SK-N-SH treated with all-trans-retinoic acid at 6 μM for 48 hours (cell line): ENCODE measurements at regions not wholly inside any gene's neighbourhood (a gene's known extent, or its start where the extent isn't known, plus 50 kb on each side); places are given as distances from the start of the nearest gene placed in this dataset.
A peak's percentile ranks its signal among the peaks of the same experiment; 100 is the strongest.
"Not testable (repeated sequence)": the region's sequence is repeated elsewhere in the genome, so short reads cannot be mapped to it uniquely, and the experiment has no call there.

Experiments used
- ATAC-seq: fragments of 200-7000 bp; cut with Tn5 transposase; 3 replicates; pipeline ENCODE4 v1.9.1; 2020; ENCODE audit warnings: mild to moderate bottlenecking, moderate library complexity
- ARNTL ChIP-seq: fragments of 450-650 bp; formaldehyde crosslinking; IDR thresholded peaks from 2 replicates; pipeline ENCODE4 v1.5.0; 2020; ENCODE audit warnings: low read depth, mild to moderate bottlenecking, moderate library complexity, borderline replicate concordance
- BACH2 ChIP-seq: fragments of 250-450 bp; sonication (Bioruptor Pico); IDR thresholded peaks from 2 replicates; pipeline ENCODE4 v1.9.0; 2021; ENCODE audit warnings: mild to moderate bottlenecking, borderline replicate concordance
- CSDC2 ChIP-seq: fragments of 250-450 bp; sonication (Bioruptor Pico); IDR thresholded peaks from 2 replicates; pipeline ENCODE4 v1.5.0; 2020; ENCODE audit warnings: mild to moderate bottlenecking, moderate library complexity
- CSRNP3 ChIP-seq: fragments of 250-450 bp; sonication (Bioruptor Pico); IDR thresholded peaks from 2 replicates; pipeline ENCODE4 v1.5.1; 2021; ENCODE audit warnings: mild to moderate bottlenecking, moderate library complexity
- ESRRG ChIP-seq: fragments of 250-450 bp; sonication (Bioruptor Pico); IDR thresholded peaks from 2 replicates; pipeline ENCODE4 v1.6.1; 2021; ENCODE audit warnings: mild to moderate bottlenecking
- GLIS3 ChIP-seq: fragments of 250-450 bp; sonication (Bioruptor Pico); IDR thresholded peaks from 2 replicates; pipeline ENCODE4 v1.5.0; 2020; ENCODE audit warnings: mild to moderate bottlenecking, moderate library complexity
- ISL1 ChIP-seq: fragments of 250-450 bp; sonication (Bioruptor Pico); IDR thresholded peaks from 2 replicates; pipeline ENCODE4 v2.1.2; 2022; ENCODE audit warnings: mild to moderate bottlenecking, moderate library complexity
- OSR1 ChIP-seq: fragments of 250-450 bp; sonication (Bioruptor Pico); IDR thresholded peaks from 2 replicates; pipeline ENCODE4 v1.8.0; 2022; ENCODE audit warnings: moderate library complexity, mild to moderate bottlenecking, inconsistent platforms
- POU6F1 ChIP-seq: fragments of 250-450 bp; sonication (Bioruptor Pico); IDR thresholded peaks from 2 replicates; pipeline ENCODE4 v1.8.0; 2021; ENCODE audit warnings: low read depth, mild to moderate bottlenecking, moderate library complexity, borderline replicate concordance
- PPARA ChIP-seq: fragments of 250-450 bp; sonication (Bioruptor Pico); IDR thresholded peaks from 2 replicates; pipeline ENCODE4 v1.5.0; 2020; ENCODE audit warnings: mild to moderate bottlenecking, borderline replicate concordance
- RARB ChIP-seq: fragments of 250-450 bp; sonication (Bioruptor Pico); IDR thresholded peaks from 2 replicates; pipeline ENCODE4 v1.8.0; 2021; ENCODE audit warnings: mild to moderate bottlenecking, moderate library complexity
- SNAI2 ChIP-seq: fragments of 250-450 bp; sonication (Bioruptor Pico); IDR thresholded peaks from 2 replicates; pipeline ENCODE4 v1.5.0; 2020; ENCODE audit warnings: mild to moderate bottlenecking, moderate library complexity
- TCF4 ChIP-seq: fragments of 250-450 bp; sonication (Bioruptor Pico); IDR thresholded peaks from 2 replicates; pipeline ENCODE4 v1.8.0; 2021; ENCODE audit warnings: mild to moderate bottlenecking, moderate library complexity, borderline replicate concordance
- TOX ChIP-seq: fragments of 250-450 bp; sonication (Bioruptor Pico); IDR thresholded peaks from 2 replicates; pipeline ENCODE4 v1.8.0; 2021; ENCODE audit warnings: mild to moderate bottlenecking, moderate library complexity, borderline replicate concordance
- ZC3H10 ChIP-seq: fragments of 250-450 bp; sonication (Bioruptor Pico); IDR thresholded peaks from 2 replicates; pipeline ENCODE4 v1.5.1; 2021; ENCODE audit warnings: mild to moderate bottlenecking, moderate library complexity
- ZFP3 ChIP-seq: fragments of 250-450 bp; sonication (Bioruptor Pico); IDR thresholded peaks from 2 replicates; pipeline ENCODE4 v1.5.0; 2020; ENCODE audit warnings: mild to moderate bottlenecking, moderate library complexity
- ZFP30 ChIP-seq: fragments of 450-650 bp; formaldehyde crosslinking; IDR thresholded peaks from 2 replicates; pipeline ENCODE4 v1.5.0; 2022; ENCODE audit warnings: mild to moderate bottlenecking, moderate library complexity
- ZNF565 ChIP-seq: fragments of 450-650 bp; formaldehyde crosslinking; conservative IDR thresholded peaks from 2 replicates; pipeline ENCODE4 v1.5.0; 2020; ENCODE audit warnings: low read depth, mild to moderate bottlenecking, moderate library complexity
- ZNF70 ChIP-seq: fragments of 450-650 bp; formaldehyde crosslinking; IDR thresholded peaks from 2 replicates; pipeline ENCODE4 v1.5.0; 2020; ENCODE audit warnings: mild to moderate bottlenecking, moderate library complexity
- ZNF8 ChIP-seq: fragments of 450-650 bp; formaldehyde crosslinking; IDR thresholded peaks from 2 replicates; pipeline ENCODE4 v1.5.0; 2020; ENCODE audit warnings: mild to moderate bottlenecking, moderate library complexity
- TF ChIP-seq, protein P1 (sequence below): fragments of 250-450 bp; sonication (Bioruptor Pico); IDR thresholded peaks from 2 replicates; pipeline ENCODE4 v1.8.0; 2020; ENCODE audit warnings: mild to moderate bottlenecking, moderate library complexity, borderline replicate concordance
- TF ChIP-seq, protein P2 (sequence below): fragments of 250-450 bp; sonication (Bioruptor Pico); IDR thresholded peaks from 2 replicates; pipeline ENCODE4 v1.5.0; 2020; ENCODE audit warnings: mild to moderate bottlenecking, moderate library complexity

DNA sequence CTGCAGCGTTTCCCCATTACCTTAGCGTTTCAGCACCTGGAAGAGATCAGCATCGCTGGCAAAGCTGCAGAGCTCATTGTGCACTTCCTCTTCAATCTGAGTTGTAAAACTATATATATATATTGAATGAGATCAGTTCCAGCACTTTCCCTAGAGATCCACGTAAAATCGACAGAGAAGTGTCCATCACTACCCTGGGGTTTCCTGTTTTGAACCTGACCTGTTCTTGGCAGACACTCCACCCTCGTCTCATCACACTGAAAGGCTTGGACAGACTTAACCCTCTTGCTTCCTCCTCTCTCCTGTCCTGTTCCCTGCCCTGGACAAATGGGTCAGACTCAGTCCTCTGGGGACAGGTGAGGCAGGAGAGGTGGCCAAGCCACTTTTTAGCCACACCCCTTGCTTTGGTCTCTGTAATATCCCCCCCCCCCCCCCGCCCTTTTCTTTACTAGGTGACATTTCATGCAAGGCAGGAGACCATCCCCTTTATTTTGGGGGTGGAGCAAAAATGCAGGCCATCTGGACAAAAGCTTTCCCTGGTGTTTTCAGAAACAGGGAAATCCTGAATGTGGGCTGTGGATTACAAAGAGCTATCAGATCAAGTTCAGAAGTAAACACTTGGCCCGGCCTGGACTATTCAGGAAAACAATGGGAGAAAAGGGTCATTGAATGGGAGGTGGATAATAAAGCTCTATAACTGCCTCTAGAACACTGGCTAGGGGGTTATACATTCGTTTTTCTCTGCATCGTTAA, 83.7 kb upstream of the KDM7A start:
- TF ChIP-seq ZFP30, result no peak
- TF ChIP-seq GLIS3 (CRISPR knock-in tag), result no peak
- no peak for TF ChIP-seq CSRNP3 (CRISPR knock-in tag)
- TF ChIP-seq CSDC2 (CRISPR knock-in tag), result no peak
- no peak for TF ChIP-seq RARB (CRISPR knock-in tag)
- no peak for TF ChIP-seq ESRRG (CRISPR knock-in tag)
- TF ChIP-seq PPARA (CRISPR knock-in tag), result no peak
- TF ChIP-seq TCF4 (CRISPR knock-in tag), result no peak
- TF ChIP-seq ZC3H10, result no peak
- no peak for ATAC-seq

DNA sequence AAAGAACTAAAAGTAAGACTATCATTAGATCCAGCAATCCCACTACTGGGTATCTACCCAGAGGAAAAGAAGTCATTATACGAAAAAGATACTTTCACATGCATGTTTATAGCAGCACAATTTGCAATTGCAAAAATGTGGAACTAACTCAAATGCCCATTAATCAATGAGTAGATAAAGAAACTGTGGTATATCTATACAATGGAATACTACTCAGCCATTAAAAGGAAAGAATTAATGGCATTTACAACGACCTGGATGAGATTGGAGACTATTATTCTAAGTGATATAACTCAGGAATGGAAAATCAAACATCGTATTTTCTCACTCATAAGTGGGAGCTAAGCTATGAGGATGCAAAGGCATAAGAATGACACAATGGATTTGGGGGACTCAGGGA, 80.5 kb upstream of the KDM7A start:
- TF ChIP-seq ZNF8 (CRISPR knock-in tag), result peak; percentile 96
- not testable (repeated sequence) for ATAC-seq

- not testable (repeated sequence) for ATAC-seq
Observed at GRCh38 chr7:140254976-140255375, 78.2 kb upstream of the KDM7A start.

GRCh38 chr7:140249036-140249806, 72.4 kb upstream of the KDM7A start:
- TF ChIP-seq SNAI2 (CRISPR knock-in tag), result no peak
- TF ChIP-seq TOX, result no peak
- TF ChIP-seq, protein P1, sequence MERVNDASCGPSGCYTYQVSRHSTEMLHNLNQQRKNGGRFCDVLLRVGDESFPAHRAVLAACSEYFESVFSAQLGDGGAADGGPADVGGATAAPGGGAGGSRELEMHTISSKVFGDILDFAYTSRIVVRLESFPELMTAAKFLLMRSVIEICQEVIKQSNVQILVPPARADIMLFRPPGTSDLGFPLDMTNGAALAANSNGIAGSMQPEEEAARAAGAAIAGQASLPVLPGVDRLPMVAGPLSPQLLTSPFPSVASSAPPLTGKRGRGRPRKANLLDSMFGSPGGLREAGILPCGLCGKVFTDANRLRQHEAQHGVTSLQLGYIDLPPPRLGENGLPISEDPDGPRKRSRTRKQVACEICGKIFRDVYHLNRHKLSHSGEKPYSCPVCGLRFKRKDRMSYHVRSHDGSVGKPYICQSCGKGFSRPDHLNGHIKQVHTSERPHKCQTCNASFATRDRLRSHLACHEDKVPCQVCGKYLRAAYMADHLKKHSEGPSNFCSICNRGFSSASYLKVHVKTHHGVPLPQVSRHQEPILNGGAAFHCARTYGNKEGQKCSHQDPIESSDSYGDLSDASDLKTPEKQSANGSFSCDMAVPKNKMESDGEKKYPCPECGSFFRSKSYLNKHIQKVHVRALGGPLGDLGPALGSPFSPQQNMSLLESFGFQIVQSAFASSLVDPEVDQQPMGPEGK, result no peak
- no peak for TF ChIP-seq ZFP30
- no peak for TF ChIP-seq ZNF565 (CRISPR knock-in tag)
- TF ChIP-seq TCF4 (CRISPR knock-in tag), result no peak
- no peak for TF ChIP-seq ZNF70 (CRISPR knock-in tag)
- no peak for TF ChIP-seq ESRRG (CRISPR knock-in tag)
- no peak for TF ChIP-seq OSR1
- TF ChIP-seq GLIS3 (CRISPR knock-in tag), result no peak
- no peak for TF ChIP-seq BACH2 (CRISPR knock-in tag)
- TF ChIP-seq CSRNP3 (CRISPR knock-in tag), result no peak
- no peak for TF ChIP-seq ZFP3 (CRISPR knock-in tag)
- no peak for TF ChIP-seq ARNTL (CRISPR knock-in tag)
- no peak for TF ChIP-seq ZNF8 (CRISPR knock-in tag)
- no peak for TF ChIP-seq RARB (CRISPR knock-in tag)
- ATAC-seq, result no peak

GRCh38 chr7:140247559-140247958, 70.8 kb upstream of the KDM7A start:
- TF ChIP-seq, protein P1, result no peak
- TF ChIP-seq ZC3H10 (no peak), PPARA (CRISPR knock-in tag) (no peak), POU6F1 (no peak), TOX (no peak), SNAI2 (CRISPR knock-in tag) (no peak), GLIS3 (CRISPR knock-in tag) (no peak), OSR1 (no peak), ZFP30 (no peak), ISL1 (CRISPR knock-in tag) (no peak)
- TF ChIP-seq, protein P2, sequence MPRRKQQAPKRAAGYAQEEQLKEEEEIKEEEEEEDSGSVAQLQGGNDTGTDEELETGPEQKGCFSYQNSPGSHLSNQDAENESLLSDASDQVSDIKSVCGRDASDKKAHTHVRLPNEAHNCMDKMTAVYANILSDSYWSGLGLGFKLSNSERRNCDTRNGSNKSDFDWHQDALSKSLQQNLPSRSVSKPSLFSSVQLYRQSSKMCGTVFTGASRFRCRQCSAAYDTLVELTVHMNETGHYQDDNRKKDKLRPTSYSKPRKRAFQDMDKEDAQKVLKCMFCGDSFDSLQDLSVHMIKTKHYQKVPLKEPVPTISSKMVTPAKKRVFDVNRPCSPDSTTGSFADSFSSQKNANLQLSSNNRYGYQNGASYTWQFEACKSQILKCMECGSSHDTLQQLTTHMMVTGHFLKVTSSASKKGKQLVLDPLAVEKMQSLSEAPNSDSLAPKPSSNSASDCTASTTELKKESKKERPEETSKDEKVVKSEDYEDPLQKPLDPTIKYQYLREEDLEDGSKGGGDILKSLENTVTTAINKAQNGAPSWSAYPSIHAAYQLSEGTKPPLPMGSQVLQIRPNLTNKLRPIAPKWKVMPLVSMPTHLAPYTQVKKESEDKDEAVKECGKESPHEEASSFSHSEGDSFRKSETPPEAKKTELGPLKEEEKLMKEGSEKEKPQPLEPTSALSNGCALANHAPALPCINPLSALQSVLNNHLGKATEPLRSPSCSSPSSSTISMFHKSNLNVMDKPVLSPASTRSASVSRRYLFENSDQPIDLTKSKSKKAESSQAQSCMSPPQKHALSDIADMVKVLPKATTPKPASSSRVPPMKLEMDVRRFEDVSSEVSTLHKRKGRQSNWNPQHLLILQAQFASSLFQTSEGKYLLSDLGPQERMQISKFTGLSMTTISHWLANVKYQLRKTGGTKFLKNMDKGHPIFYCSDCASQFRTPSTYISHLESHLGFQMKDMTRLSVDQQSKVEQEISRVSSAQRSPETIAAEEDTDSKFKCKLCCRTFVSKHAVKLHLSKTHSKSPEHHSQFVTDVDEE (CRISPR knock-in tag), result no peak
- ATAC-seq, result no peak
